ENCODE measurements at regions not wholly inside any gene's neighbourhood (a gene's known extent, or its start where the extent isn't known, plus 50 kb on each side); places are given as distances from the start of the nearest gene placed in this dataset.

- peaks cover 0 to 4% (median 2%) of the 10 kb centered on the region in 3 donors for H3K9me3 Mint-ChIP-seq
- H3K4me1 Mint-ChIP-seq: no peaks in the 10 kb centered on the region
- POLR2A ChIA-PET: no interaction called here
Measured at GRCh38 chr4:181702864-181703495, 540.2 kb upstream of the TENM3 start.

GRCh38 chr4:181710143-181710542 is 533.1 kb upstream of the TENM3 start:
- Histone ChIP-seq H3K4me3 (ENCODE audit: control insufficient read depth in 1 of 2, extremely low read depth in 1 of 2, low read length in 1 of 2) (no peak overlapping the region), H3K36me3 (ENCODE audit: control insufficient read depth in 2 of 2, extremely low read depth in 1 of 2, insufficient read depth in 1 of 2, low read length in 1 of 2) (no peaks in the 10 kb centered on the region), H3K9me3 (no peaks in the 10 kb centered on the region), H3K27ac (ENCODE audit: low read length) (no peak overlapping the region), H3K4me1 (ENCODE audit: control insufficient read depth in 1 of 2, extremely low read depth in 1 of 2, insufficient read depth in 2 of 2, low read length in 2 of 2) (no peaks in the 10 kb centered on the region), H3K27me3 (replicated peaks in 1 of 2; ENCODE audit: control insufficient read depth in 2 of 2, extremely low read depth in 1 of 2, insufficient read depth in 2 of 2, low read length in 1 of 2) (no peaks in the 10 kb centered on the region)
- ATAC-seq (replicated peaks in 1 of 4): no peak
- H3K9me3 Mint-ChIP-seq: peaks cover 12% of the 10 kb centered on the region in 3 donors
- ChIA-PET CTCF (no interaction called here), POLR2A (interaction anchor here in 1 of 2 donors (0.8 kb wide), 1 partner anchor 39 kb away, joined by 4 read pairs; no protein-coding TSS in a partner anchor)
- no peak for DNase-seq
- no peak overlapping the region for H3K27ac Mint-ChIP-seq
- H3K4me1 Mint-ChIP-seq: no peaks in the 10 kb centered on the region
- 70% methylated on average over 4 of the region's 7 CpGs for whole genome bisulfite sequencing (ENCODE audit: insufficient coverage)
- no peak overlapping the region for H3K4me3 Mint-ChIP-seq
- no peaks in the 10 kb centered on the region for H3K27me3 Mint-ChIP-seq
- no peaks in the 10 kb centered on the region for H3K36me3 Mint-ChIP-seq

More at GRCh38 chr4:181702864-181703495, 540.2 kb upstream of the TENM3 start:
- Mint-ChIP-seq H3K27ac (no peak overlapping the region), H3K27me3 (no peaks in the 10 kb centered on the region), H3K4me3 (no peak overlapping the region), H3K36me3 (no peaks in the 10 kb centered on the region)
- Histone ChIP-seq H3K27ac (ENCODE audit: low read length) (no peak overlapping the region), H3K4me3 (ENCODE audit: control insufficient read depth in 1 of 2, extremely low read depth in 1 of 2, low read length in 1 of 2) (no peak overlapping the region), H3K9me3 (no peaks in the 10 kb centered on the region), H3K4me1 (ENCODE audit: control insufficient read depth in 1 of 2, extremely low read depth in 1 of 2, insufficient read depth in 2 of 2, low read length in 2 of 2) (no peaks in the 10 kb centered on the region), H3K27me3 (replicated peaks in 1 of 2; ENCODE audit: control insufficient read depth in 2 of 2, extremely low read depth in 1 of 2, insufficient read depth in 2 of 2, low read length in 1 of 2) (no peaks in the 10 kb centered on the region), H3K36me3 (ENCODE audit: control insufficient read depth in 2 of 2, extremely low read depth in 1 of 2, insufficient read depth in 1 of 2, low read length in 1 of 2) (no peaks in the 10 kb centered on the region)
- ATAC-seq (replicated peaks in 1 of 4) (no peak), DNase-seq (no peak)
- no CpG with 5 or more reads among the region's 11 CpGs for WGBS (ENCODE audit: insufficient coverage)
- CTCF ChIA-PET: no interaction called here

- no peak for ATAC-seq (replicated peaks in 1 of 4)
- POLR2A ChIA-PET: no interaction called here
Measured at GRCh38 chr4:181711387-181711786, 531.8 kb upstream of the TENM3 start.

GRCh38 chr4:181728305-181728966 is 514.8 kb upstream of the TENM3 start:
- Mint-ChIP-seq H3K4me3 (no peak overlapping the region), H3K36me3 (no peaks in the 10 kb centered on the region), H3K27me3 (no peaks in the 10 kb centered on the region), H3K4me1 (no peaks in the 10 kb centered on the region), H3K9me3 (peaks cover 9 to 25% (median 16%) of the 10 kb centered on the region in 3 donors), H3K27ac (no peak overlapping the region)
- Histone ChIP-seq H3K36me3 (ENCODE audit: control insufficient read depth in 2 of 2, extremely low read depth in 1 of 2, insufficient read depth in 1 of 2, low read length in 1 of 2) (no peaks in the 10 kb centered on the region), H3K4me1 (ENCODE audit: control insufficient read depth in 1 of 2, extremely low read depth in 1 of 2, insufficient read depth in 2 of 2, low read length in 2 of 2) (no peaks in the 10 kb centered on the region), H3K4me3 (ENCODE audit: control insufficient read depth in 1 of 2, extremely low read depth in 1 of 2, low read length in 1 of 2) (no peak overlapping the region), H3K9me3 (no peaks in the 10 kb centered on the region), H3K27me3 (replicated peaks in 1 of 2; ENCODE audit: control insufficient read depth in 2 of 2, extremely low read depth in 1 of 2, insufficient read depth in 2 of 2, low read length in 1 of 2) (no peaks in the 10 kb centered on the region), H3K27ac (ENCODE audit: low read length) (no peak overlapping the region)
- POLR2A ChIA-PET: no interaction called here
- ATAC-seq (replicated peaks in 1 of 4) (no peak), DNase-seq (no peak)
- CTCF ChIA-PET: no interaction called here
- WGBS (ENCODE audit: insufficient coverage): no CpG with 5 or more reads among the region's 5 CpGs

More at GRCh38 chr4:181711387-181711786, 531.8 kb upstream of the TENM3 start:
- Mint-ChIP-seq H3K4me1 (no peaks in the 10 kb centered on the region), H3K36me3 (no peaks in the 10 kb centered on the region), H3K27ac (no peak overlapping the region), H3K27me3 (no peaks in the 10 kb centered on the region), H3K4me3 (no peak overlapping the region), H3K9me3 (peaks cover 12% of the 10 kb centered on the region in 3 donors)
- Histone ChIP-seq H3K36me3 (ENCODE audit: control insufficient read depth in 2 of 2, extremely low read depth in 1 of 2, insufficient read depth in 1 of 2, low read length in 1 of 2) (no peaks in the 10 kb centered on the region), H3K4me3 (ENCODE audit: control insufficient read depth in 1 of 2, extremely low read depth in 1 of 2, low read length in 1 of 2) (no peak overlapping the region), H3K27ac (ENCODE audit: low read length) (no peak overlapping the region), H3K27me3 (replicated peaks in 1 of 2; ENCODE audit: control insufficient read depth in 2 of 2, extremely low read depth in 1 of 2, insufficient read depth in 2 of 2, low read length in 1 of 2) (no peaks in the 10 kb centered on the region), H3K4me1 (ENCODE audit: control insufficient read depth in 1 of 2, extremely low read depth in 1 of 2, insufficient read depth in 2 of 2, low read length in 2 of 2) (no peaks in the 10 kb centered on the region), H3K9me3 (no peaks in the 10 kb centered on the region)
- WGBS (ENCODE audit: insufficient coverage): no CpG with 5 or more reads among the region's 1 CpG
- CTCF ChIA-PET: no interaction called here
- DNase-seq: no peak

GRCh38 chr4:181731900-181732299 is 511.3 kb upstream of the TENM3 start:
- WGBS (ENCODE audit: insufficient coverage): no CpG with 5 or more reads among the region's 1 CpG

GRCh38 chr4:181737744-181738143 is 505.5 kb upstream of the TENM3 start:
- H3K27me3 ChIP-seq (replicated peaks in 1 of 2; ENCODE audit: control insufficient read depth in 2 of 2, extremely low read depth in 1 of 2, insufficient read depth in 2 of 2, low read length in 1 of 2): no peaks in the 10 kb centered on the region
- H3K36me3 ChIP-seq (ENCODE audit: control insufficient read depth in 2 of 2, extremely low read depth in 1 of 2, insufficient read depth in 1 of 2, low read length in 1 of 2): no peaks in the 10 kb centered on the region
- POLR2A ChIA-PET: no interaction called here
- no peaks in the 10 kb centered on the region for H3K4me1 ChIP-seq (ENCODE audit: control insufficient read depth in 1 of 2, extremely low read depth in 1 of 2, insufficient read depth in 2 of 2, low read length in 2 of 2)
- no peaks in the 10 kb centered on the region for H3K27me3 Mint-ChIP-seq
- H3K27ac Mint-ChIP-seq: no peak overlapping the region
- no CpG with 5 or more reads among the region's 4 CpGs for WGBS (ENCODE audit: insufficient coverage)
- no peaks in the 10 kb centered on the region for H3K9me3 ChIP-seq
- H3K9me3 Mint-ChIP-seq: peaks cover 0 to 2% (median 2%) of the 10 kb centered on the region in 3 donors
- ATAC-seq (replicated peaks in 1 of 4): no peak
- no peak overlapping the region for H3K4me3 ChIP-seq (ENCODE audit: control insufficient read depth in 1 of 2, extremely low read depth in 1 of 2, low read length in 1 of 2)
- H3K27ac ChIP-seq (ENCODE audit: low read length): no peak overlapping the region
- CTCF ChIA-PET: no interaction called here
- no peaks in the 10 kb centered on the region for H3K4me1 Mint-ChIP-seq
- no peak overlapping the region for H3K4me3 Mint-ChIP-seq
- no peak for DNase-seq
- no peaks in the 10 kb centered on the region for H3K36me3 Mint-ChIP-seq

More at GRCh38 chr4:181731900-181732299, 511.3 kb upstream of the TENM3 start:
- ATAC-seq (replicated peaks in 1 of 4): no peak
- no peaks in the 10 kb centered on the region for H3K9me3 ChIP-seq
- no peaks in the 10 kb centered on the region for H3K4me1 ChIP-seq (ENCODE audit: control insufficient read depth in 1 of 2, extremely low read depth in 1 of 2, insufficient read depth in 2 of 2, low read length in 2 of 2)
- no peak overlapping the region for H3K4me3 ChIP-seq (ENCODE audit: control insufficient read depth in 1 of 2, extremely low read depth in 1 of 2, low read length in 1 of 2)
- no peaks in the 10 kb centered on the region for H3K27me3 ChIP-seq (replicated peaks in 1 of 2; ENCODE audit: control insufficient read depth in 2 of 2, extremely low read depth in 1 of 2, insufficient read depth in 2 of 2, low read length in 1 of 2)
- H3K4me3 Mint-ChIP-seq: no peak overlapping the region
- H3K36me3 Mint-ChIP-seq: no peaks in the 10 kb centered on the region
- no peak overlapping the region for H3K27ac Mint-ChIP-seq
- no peak overlapping the region for H3K27ac ChIP-seq (ENCODE audit: low read length)
- ChIA-PET CTCF (no interaction called here), POLR2A (no interaction called here)
- H3K36me3 ChIP-seq (ENCODE audit: control insufficient read depth in 2 of 2, extremely low read depth in 1 of 2, insufficient read depth in 1 of 2, low read length in 1 of 2): no peaks in the 10 kb centered on the region
- DNase-seq: no peak
- peaks cover 4 to 10% (median 9%) of the 10 kb centered on the region in 3 donors for H3K9me3 Mint-ChIP-seq
- no peaks in the 10 kb centered on the region for H3K27me3 Mint-ChIP-seq
- H3K4me1 Mint-ChIP-seq: no peaks in the 10 kb centered on the region
